ENCODE measurements at regions not wholly inside any gene's neighbourhood (a gene's known extent, or its start where the extent isn't known, plus 50 kb on each side); places are given as distances from the start of the nearest gene placed in this dataset.

- no peaks in the 10 kb centered on the region for H3K36me3 Mint-ChIP-seq
- H3K27ac Mint-ChIP-seq = no peak overlapping the region
- H3K4me2 ChIP-seq = no peak overlapping the region
- no peak overlapping the region for H3K9ac ChIP-seq
- no peaks in the 10 kb centered on the region for H3K4me1 ChIP-seq
- peaks cover 4% of the 10 kb centered on the region for H3K27me3 Mint-ChIP-seq (ENCODE audit: insufficient read depth, low read depth)
- H3K4me3 Mint-ChIP-seq = no peak overlapping the region
- H4K20me1 ChIP-seq (ENCODE audit: low read depth) = no peaks in the 10 kb centered on the region
- H2AFZ ChIP-seq (replicated peaks) = no peak overlapping the region
- H3K79me2 ChIP-seq (ENCODE audit: low read depth) = no peaks in the 10 kb centered on the region
- no peaks in the 10 kb centered on the region for H3F3A ChIP-seq (ENCODE audit: low read depth)
- no peak overlapping the region for H3K27ac ChIP-seq
- TF ChIP-seq CTCF (IDR thresholded peaks at IDR 0.05) (no peak), EZH2 (IDR thresholded peaks at IDR 0.05) (no peak), EZH2phosphoT487 (IDR thresholded peaks at IDR 0.05) (no peak)
- H3K4me3 ChIP-seq = no peak overlapping the region
- no peaks in the 10 kb centered on the region for H3K9me3 Mint-ChIP-seq
- peaks cover 10% of the 10 kb centered on the region for H3K4me1 Mint-ChIP-seq
- H3K27me3 ChIP-seq = no peaks in the 10 kb centered on the region
- DNase-seq (ENCODE audit: low spot score) = no peak
- H3K36me3 ChIP-seq = no peaks in the 10 kb centered on the region
- H3K9me3 ChIP-seq (ENCODE audit: low read depth) = no peaks in the 10 kb centered on the region
These were observed 110.9 kb upstream of the LPAR1 start for GRCh38 chr9:111149018-111149759.

- DNase-seq (ENCODE audit: low spot score) = no peak
- H3K4me1 ChIP-seq = no peaks in the 10 kb centered on the region
- H3F3A ChIP-seq (ENCODE audit: low read depth) = no peaks in the 10 kb centered on the region
- no peaks in the 10 kb centered on the region for H3K36me3 ChIP-seq
- TF ChIP-seq CTCF (IDR thresholded peaks at IDR 0.05) (no peak), EZH2phosphoT487 (IDR thresholded peaks at IDR 0.05) (no peak), EZH2 (IDR thresholded peaks at IDR 0.05) (no peak)
- H3K27ac Mint-ChIP-seq = no peak overlapping the region
- no peaks in the 10 kb centered on the region for H3K9me3 ChIP-seq (ENCODE audit: low read depth)
- peak overlapping the region; percentile 78 for H2AFZ ChIP-seq (replicated peaks)
- H3K9ac ChIP-seq = no peak overlapping the region
- no peaks in the 10 kb centered on the region for H4K20me1 ChIP-seq (ENCODE audit: low read depth)
- H3K27ac ChIP-seq = no peak overlapping the region
- no peak overlapping the region for H3K4me3 ChIP-seq
- no peaks in the 10 kb centered on the region for H3K36me3 Mint-ChIP-seq
- no peaks in the 10 kb centered on the region for H3K9me3 Mint-ChIP-seq
- H3K4me1 Mint-ChIP-seq = peaks cover 3% of the 10 kb centered on the region
- H3K27me3 ChIP-seq = no peaks in the 10 kb centered on the region
- H3K4me3 Mint-ChIP-seq = no peak overlapping the region
- H3K4me2 ChIP-seq = no peak overlapping the region
- no peaks in the 10 kb centered on the region for H3K79me2 ChIP-seq (ENCODE audit: low read depth)
- H3K27me3 Mint-ChIP-seq (ENCODE audit: insufficient read depth, low read depth) = peaks cover 4% of the 10 kb centered on the region
These were observed 110.1 kb upstream of the LPAR1 start for GRCh38 chr9:111148052-111149017.

GRCh38 chr9:111147041-111147440, 108.8 kb upstream of the LPAR1 start:
- H3K9me3 Mint-ChIP-seq = no peaks in the 10 kb centered on the region
- no peaks in the 10 kb centered on the region for H4K20me1 ChIP-seq (ENCODE audit: low read depth)
- peaks cover 4% of the 10 kb centered on the region for H3K27me3 Mint-ChIP-seq (ENCODE audit: insufficient read depth, low read depth)
- no peak overlapping the region for H3K4me3 Mint-ChIP-seq
- no peaks in the 10 kb centered on the region for H3K4me1 ChIP-seq
- no peaks in the 10 kb centered on the region for H3K36me3 Mint-ChIP-seq
- H3K27me3 ChIP-seq = no peaks in the 10 kb centered on the region
- H3K4me2 ChIP-seq = no peak overlapping the region
- no peak overlapping the region for H3K9ac ChIP-seq
- no peak overlapping the region for H3K4me3 ChIP-seq
- H3K27ac Mint-ChIP-seq = no peak overlapping the region
- no peak overlapping the region for H2AFZ ChIP-seq (replicated peaks)
- H3K9me3 ChIP-seq (ENCODE audit: low read depth) = no peaks in the 10 kb centered on the region
- H3K4me1 Mint-ChIP-seq = no peaks in the 10 kb centered on the region
- TF ChIP-seq EZH2phosphoT487 (IDR thresholded peaks at IDR 0.05) = no peak
- no peak for TF ChIP-seq EZH2 (IDR thresholded peaks at IDR 0.05)
- TF ChIP-seq CTCF (IDR thresholded peaks at IDR 0.05) = no peak
- no peak for DNase-seq (ENCODE audit: low spot score)
- H3F3A ChIP-seq (ENCODE audit: low read depth) = no peaks in the 10 kb centered on the region
- no peaks in the 10 kb centered on the region for H3K36me3 ChIP-seq
- no peak overlapping the region for H3K27ac ChIP-seq
- no peaks in the 10 kb centered on the region for H3K79me2 ChIP-seq (ENCODE audit: low read depth)

Measured in neural progenitor cell (in vitro differentiated cells).